ENCODE measurements at regions not wholly inside any gene's neighbourhood (a gene's known extent, or its start where the extent isn't known, plus 50 kb on each side); places are given as distances from the start of the nearest gene placed in this dataset.

DNA sequence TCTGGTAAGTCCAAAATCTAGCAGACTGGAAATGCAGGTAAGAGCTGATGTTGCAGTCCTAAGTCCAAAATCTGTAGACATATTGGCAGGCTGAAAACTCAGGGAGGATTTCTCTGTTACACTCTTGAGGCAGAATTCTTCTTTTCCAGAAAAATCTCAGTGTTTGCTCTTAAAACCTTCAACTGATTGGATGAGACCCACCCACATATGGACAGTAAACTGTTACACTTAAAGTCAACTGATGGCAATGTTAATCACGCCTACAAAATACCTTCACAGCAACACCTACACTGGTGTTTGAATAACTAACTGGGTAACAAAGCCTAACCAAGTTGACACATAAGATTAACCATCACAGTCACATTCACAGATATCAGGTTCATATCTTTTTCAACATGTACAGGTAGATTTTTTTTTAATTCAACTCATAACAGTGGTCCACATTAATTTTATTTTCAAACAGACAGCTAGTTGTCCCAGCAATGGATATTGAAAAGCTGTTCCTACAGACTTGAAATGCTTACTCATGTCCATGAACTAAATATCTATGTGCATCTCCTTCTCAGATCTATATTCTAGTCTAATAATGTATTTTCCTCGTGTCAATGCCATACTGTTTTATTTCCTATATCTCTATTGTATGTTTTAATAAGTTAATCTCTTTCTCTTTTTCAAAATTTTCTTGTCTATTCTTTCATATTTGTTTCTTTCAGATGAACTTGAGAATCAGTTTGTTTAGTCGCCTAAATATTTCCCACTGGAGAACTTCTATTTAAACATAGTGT is 110.1 kb downstream of the TMPRSS5 start:
- Histone ChIP-seq H3K9me3 (replicated peaks; ENCODE audit: control insufficient read depth, insufficient read depth, low read length) (no peaks in the 10 kb centered on the region), H3K9ac (ENCODE audit: control insufficient read depth, insufficient read depth, low read length) (no peak overlapping the region), H3K4me1 (ENCODE audit: control insufficient read depth, insufficient read depth, low read length) (no peaks in the 10 kb centered on the region), H3K36me3 (ENCODE audit: control insufficient read depth in 2 of 2, insufficient read depth in 2 of 2, low read length in 1 of 2) (no peaks in the 10 kb centered on the region), H3K27ac (ENCODE audit: control insufficient read depth, insufficient read depth) (no peak overlapping the region), H2AFZ (ENCODE audit: control insufficient read depth, low read depth, low read length) (no peak overlapping the region), H3K27me3 (replicated peaks in 1 of 2; ENCODE audit: control insufficient read depth in 2 of 2, insufficient read depth in 2 of 2, low read length in 1 of 2) (no peaks in the 10 kb centered on the region; a peak in 1 of 4 replicates), H3K4me3 (no peak overlapping the region), H4K20me1 (ENCODE audit: control insufficient read depth, insufficient read depth) (no peaks in the 10 kb centered on the region), H3K79me2 (ENCODE audit: control insufficient read depth, insufficient read depth, low read length) (no peaks in the 10 kb centered on the region), H3K4me2 (ENCODE audit: control insufficient read depth, insufficient read depth) (no peak overlapping the region)
- 31% methylated on average over 3 of the region's 3 CpGs for WGBS (ENCODE audit: insufficient coverage, insufficient replicate concordance, low lambda C conversion rate, missing lambda C conversion rate)
- in situ Hi-C loops (cut with MboI) = no loop called here
- RAD21 ChIA-PET (ENCODE audit: unreplicated experiment) = no interaction called here
- DNase-seq (ENCODE audit: low read depth, low spot score) = no peak
- no TSS peak for BruUV-seq (replicated peaks)
- POLR2A ChIA-PET = no interaction called here
- CTCF ChIA-PET = no interaction called here
- intact Hi-C loops (cut with micrococcal nuclease; ENCODE audit: unreplicated experiment) = no loop called here
- no peak for ATAC-seq
- SMC1A ChIA-PET (ENCODE audit: uncharacterized antibody, unreplicated experiment) = no interaction called here
- FAIRE-seq = no peak
- TF ChIP-seq TBL1XR1 (IDR thresholded peaks at IDR 0.05; ENCODE audit: low read depth, low read length) (no peak), BCL11A (IDR thresholded peaks at IDR 0.05; ENCODE audit: low read depth, low read length) (no peak), JUND (IDR thresholded peaks at IDR 0.05; ENCODE audit: low read depth, low read length) (no peak), GATAD2B (conservative IDR thresholded peaks at IDR 0.05; ENCODE audit: low read depth) (no peak), SMC3 (IDR thresholded peaks at IDR 0.05; ENCODE audit: borderline replicate concordance, low read length) (no peak), ZBTB40 (IDR thresholded peaks at IDR 0.05; ENCODE audit: borderline replicate concordance) (no peak), NFYB (IDR thresholded peaks at IDR 0.05; ENCODE audit: insufficient read depth, low read depth, low read length) (no peak), POLR2A (IDR thresholded peaks at IDR 0.05; ENCODE audit: low read depth, low read length) (no peak), TCF12 (IDR thresholded peaks at IDR 0.05; ENCODE audit: low read depth, low read length) (no peak)
- TF ChIP-seq, protein P1, sequence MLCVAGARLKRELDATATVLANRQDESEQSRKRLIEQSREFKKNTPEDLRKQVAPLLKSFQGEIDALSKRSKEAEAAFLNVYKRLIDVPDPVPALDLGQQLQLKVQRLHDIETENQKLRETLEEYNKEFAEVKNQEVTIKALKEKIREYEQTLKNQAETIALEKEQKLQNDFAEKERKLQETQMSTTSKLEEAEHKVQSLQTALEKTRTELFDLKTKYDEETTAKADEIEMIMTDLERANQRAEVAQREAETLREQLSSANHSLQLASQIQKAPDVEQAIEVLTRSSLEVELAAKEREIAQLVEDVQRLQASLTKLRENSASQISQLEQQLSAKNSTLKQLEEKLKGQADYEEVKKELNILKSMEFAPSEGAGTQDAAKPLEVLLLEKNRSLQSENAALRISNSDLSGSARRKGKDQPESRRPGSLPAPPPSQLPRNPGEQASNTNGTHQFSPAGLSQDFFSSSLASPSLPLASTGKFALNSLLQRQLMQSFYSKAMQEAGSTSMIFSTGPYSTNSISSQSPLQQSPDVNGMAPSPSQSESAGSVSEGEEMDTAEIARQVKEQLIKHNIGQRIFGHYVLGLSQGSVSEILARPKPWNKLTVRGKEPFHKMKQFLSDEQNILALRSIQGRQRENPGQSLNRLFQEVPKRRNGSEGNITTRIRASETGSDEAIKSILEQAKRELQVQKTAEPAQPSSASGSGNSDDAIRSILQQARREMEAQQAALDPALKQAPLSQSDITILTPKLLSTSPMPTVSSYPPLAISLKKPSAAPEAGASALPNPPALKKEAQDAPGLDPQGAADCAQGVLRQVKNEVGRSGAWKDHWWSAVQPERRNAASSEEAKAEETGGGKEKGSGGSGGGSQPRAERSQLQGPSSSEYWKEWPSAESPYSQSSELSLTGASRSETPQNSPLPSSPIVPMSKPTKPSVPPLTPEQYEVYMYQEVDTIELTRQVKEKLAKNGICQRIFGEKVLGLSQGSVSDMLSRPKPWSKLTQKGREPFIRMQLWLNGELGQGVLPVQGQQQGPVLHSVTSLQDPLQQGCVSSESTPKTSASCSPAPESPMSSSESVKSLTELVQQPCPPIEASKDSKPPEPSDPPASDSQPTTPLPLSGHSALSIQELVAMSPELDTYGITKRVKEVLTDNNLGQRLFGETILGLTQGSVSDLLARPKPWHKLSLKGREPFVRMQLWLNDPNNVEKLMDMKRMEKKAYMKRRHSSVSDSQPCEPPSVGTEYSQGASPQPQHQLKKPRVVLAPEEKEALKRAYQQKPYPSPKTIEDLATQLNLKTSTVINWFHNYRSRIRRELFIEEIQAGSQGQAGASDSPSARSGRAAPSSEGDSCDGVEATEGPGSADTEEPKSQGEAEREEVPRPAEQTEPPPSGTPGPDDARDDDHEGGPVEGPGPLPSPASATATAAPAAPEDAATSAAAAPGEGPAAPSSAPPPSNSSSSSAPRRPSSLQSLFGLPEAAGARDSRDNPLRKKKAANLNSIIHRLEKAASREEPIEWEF (IDR thresholded peaks at IDR 0.05; ENCODE audit: insufficient replicate concordance, low read depth, low read length) = no peak
- TF ChIP-seq, protein P2, sequence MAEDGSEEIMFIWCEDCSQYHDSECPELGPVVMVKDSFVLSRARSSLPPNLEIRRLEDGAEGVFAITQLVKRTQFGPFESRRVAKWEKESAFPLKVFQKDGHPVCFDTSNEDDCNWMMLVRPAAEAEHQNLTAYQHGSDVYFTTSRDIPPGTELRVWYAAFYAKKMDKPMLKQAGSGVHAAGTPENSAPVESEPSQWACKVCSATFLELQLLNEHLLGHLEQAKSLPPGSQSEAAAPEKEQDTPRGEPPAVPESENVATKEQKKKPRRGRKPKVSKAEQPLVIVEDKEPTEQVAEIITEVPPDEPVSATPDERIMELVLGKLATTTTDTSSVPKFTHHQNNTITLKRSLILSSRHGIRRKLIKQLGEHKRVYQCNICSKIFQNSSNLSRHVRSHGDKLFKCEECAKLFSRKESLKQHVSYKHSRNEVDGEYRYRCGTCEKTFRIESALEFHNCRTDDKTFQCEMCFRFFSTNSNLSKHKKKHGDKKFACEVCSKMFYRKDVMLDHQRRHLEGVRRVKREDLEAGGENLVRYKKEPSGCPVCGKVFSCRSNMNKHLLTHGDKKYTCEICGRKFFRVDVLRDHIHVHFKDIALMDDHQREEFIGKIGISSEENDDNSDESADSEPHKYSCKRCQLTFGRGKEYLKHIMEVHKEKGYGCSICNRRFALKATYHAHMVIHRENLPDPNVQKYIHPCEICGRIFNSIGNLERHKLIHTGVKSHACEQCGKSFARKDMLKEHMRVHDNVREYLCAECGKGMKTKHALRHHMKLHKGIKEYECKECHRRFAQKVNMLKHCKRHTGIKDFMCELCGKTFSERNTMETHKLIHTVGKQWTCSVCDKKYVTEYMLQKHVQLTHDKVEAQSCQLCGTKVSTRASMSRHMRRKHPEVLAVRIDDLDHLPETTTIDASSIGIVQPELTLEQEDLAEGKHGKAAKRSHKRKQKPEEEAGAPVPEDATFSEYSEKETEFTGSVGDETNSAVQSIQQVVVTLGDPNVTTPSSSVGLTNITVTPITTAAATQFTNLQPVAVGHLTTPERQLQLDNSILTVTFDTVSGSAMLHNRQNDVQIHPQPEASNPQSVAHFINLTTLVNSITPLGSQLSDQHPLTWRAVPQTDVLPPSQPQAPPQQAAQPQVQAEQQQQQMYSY (CRISPR knock-in tag; IDR thresholded peaks at IDR 0.05) = no peak
